ENCODE measurements at regions not wholly inside any gene's neighbourhood (a gene's known extent, or its start where the extent isn't known, plus 50 kb on each side); places are given as distances from the start of the nearest gene placed in this dataset.
"Not testable (repeated sequence)": the region's sequence is repeated elsewhere in the genome, so short reads cannot be mapped to it uniquely, and the experiment has no call there.

- DNase-seq (ENCODE audit: low read depth in 1 of 2, low spot score in 1 of 2): no peak
- no peak for TF ChIP-seq JUND (IDR thresholded peaks at IDR 0.05; ENCODE audit: low read depth)
- in situ Hi-C loops (cut with HindIII; ENCODE audit: low pct_unique_long_range_greater_than_20kb, low sequenced_read_pairs): no loop called here
Observed at GRCh38 chr2:163990101-163990500, 254.3 kb upstream of the FIGN start.

- in situ Hi-C loops (cut with HindIII; ENCODE audit: low pct_unique_long_range_greater_than_20kb, low sequenced_read_pairs): no loop called here
- DNase-seq (ENCODE audit: low read depth in 1 of 2, low spot score in 1 of 2): no peak
- no peak for TF ChIP-seq JUND (IDR thresholded peaks at IDR 0.05; ENCODE audit: low read depth)
Observed at GRCh38 chr2:163987175-163987940, 251.6 kb upstream of the FIGN start.

GRCh38 chr2:163984986-163985385, 249.2 kb upstream of the FIGN start:
- no peak for DNase-seq (ENCODE audit: low read depth in 1 of 2, low spot score in 1 of 2)
- in situ Hi-C loops (cut with HindIII; ENCODE audit: low pct_unique_long_range_greater_than_20kb, low sequenced_read_pairs): no loop called here
- TF ChIP-seq JUND (IDR thresholded peaks at IDR 0.05; ENCODE audit: low read depth): no peak

GRCh38 chr2:163983911-163984310, 248.1 kb upstream of the FIGN start:
- in situ Hi-C loops (cut with HindIII; ENCODE audit: low pct_unique_long_range_greater_than_20kb, low sequenced_read_pairs): no loop called here
- no peak for TF ChIP-seq JUND (IDR thresholded peaks at IDR 0.05; ENCODE audit: low read depth)
- DNase-seq (ENCODE audit: low read depth in 1 of 2, low spot score in 1 of 2): no peak

GRCh38 chr2:163982938-163983337, 247.1 kb upstream of the FIGN start:
- TF ChIP-seq JUND (IDR thresholded peaks at IDR 0.05; ENCODE audit: low read depth): no peak
- no peak for DNase-seq (ENCODE audit: low read depth in 1 of 2, low spot score in 1 of 2)
- in situ Hi-C loops (cut with HindIII; ENCODE audit: low pct_unique_long_range_greater_than_20kb, low sequenced_read_pairs): no loop called here

GRCh38 chr2:163974766-163975165, 239.0 kb upstream of the FIGN start:
- in situ Hi-C loops (cut with HindIII; ENCODE audit: low pct_unique_long_range_greater_than_20kb, low sequenced_read_pairs): no loop called here
- DNase-seq (ENCODE audit: low read depth in 1 of 2, low spot score in 1 of 2): no peak

GRCh38 chr2:163970058-163970813, 234.4 kb upstream of the FIGN start:
- no peak for TF ChIP-seq JUND (IDR thresholded peaks at IDR 0.05; ENCODE audit: low read depth)
- in situ Hi-C loops (cut with HindIII; ENCODE audit: low pct_unique_long_range_greater_than_20kb, low sequenced_read_pairs): no loop called here
- no peak for DNase-seq (ENCODE audit: low read depth in 1 of 2, low spot score in 1 of 2)

More at GRCh38 chr2:163974766-163975165, 239.0 kb upstream of the FIGN start:
- no peak for TF ChIP-seq JUND (IDR thresholded peaks at IDR 0.05; ENCODE audit: low read depth)

- in situ Hi-C loops (cut with HindIII; ENCODE audit: low pct_unique_long_range_greater_than_20kb, low sequenced_read_pairs); DNase-seq (ENCODE audit: low read depth in 1 of 2, low spot score in 1 of 2): not testable (repeated sequence)
Observed at GRCh38 chr2:163964278-163964677, 228.5 kb upstream of the FIGN start.

- no peak for TF ChIP-seq JUND (IDR thresholded peaks at IDR 0.05; ENCODE audit: low read depth)
- in situ Hi-C loops (cut with HindIII; ENCODE audit: low pct_unique_long_range_greater_than_20kb, low sequenced_read_pairs): no loop called here
- DNase-seq (ENCODE audit: low read depth in 1 of 2, low spot score in 1 of 2): no peak
Observed at GRCh38 chr2:163953390-163953907, 217.6 kb upstream of the FIGN start.

- in situ Hi-C loops (cut with HindIII; ENCODE audit: low pct_unique_long_range_greater_than_20kb, low sequenced_read_pairs): no loop called here
- DNase-seq (ENCODE audit: low read depth in 1 of 2, low spot score in 1 of 2): no peak
- TF ChIP-seq JUND (IDR thresholded peaks at IDR 0.05; ENCODE audit: low read depth): no peak
Observed at GRCh38 chr2:163951312-163951711, 215.5 kb upstream of the FIGN start.

GRCh38 chr2:163949693-163950092, 213.9 kb upstream of the FIGN start:
- no peak for DNase-seq (ENCODE audit: low read depth in 1 of 2, low spot score in 1 of 2)
- no peak for TF ChIP-seq JUND (IDR thresholded peaks at IDR 0.05; ENCODE audit: low read depth)
- in situ Hi-C loops (cut with HindIII; ENCODE audit: low pct_unique_long_range_greater_than_20kb, low sequenced_read_pairs): no loop called here

- in situ Hi-C loops (cut with HindIII; ENCODE audit: low pct_unique_long_range_greater_than_20kb, low sequenced_read_pairs): no loop called here
- TF ChIP-seq JUND (IDR thresholded peaks at IDR 0.05; ENCODE audit: low read depth): no peak
- DNase-seq (ENCODE audit: low read depth in 1 of 2, low spot score in 1 of 2): no peak
Observed at GRCh38 chr2:163944347-163944737, 208.5 kb upstream of the FIGN start.

Measured in T47D (cell line).